OCI-LY7 (cell line): ENCODE measurements at regions not wholly inside any gene's neighbourhood (a gene's known extent, or its start where the extent isn't known, plus 50 kb on each side); places are given as distances from the start of the nearest gene placed in this dataset.

ENCODE experiments used
- EZH2phosphoT487 ChIP-seq: fragments of 200-600 bp; sonication (generic); IDR thresholded peaks from 2 replicates; pipeline ENCODE4 v1.6.1; 2018; ENCODE audit warnings: low read depth, borderline replicate concordance, mild to moderate bottlenecking, mixed run types, antibody characterized with exemption, low read length, moderate library complexity, mixed read lengths
- TF ChIP-seq, protein P1 (sequence below): fragments of 200-600 bp; sonication (generic); conservative IDR thresholded peaks from 2 replicates; pipeline ENCODE4 v1.5.1; 2014; ENCODE audit warnings: mild to moderate bottlenecking, antibody characterized with exemption, low read length, moderate library complexity, mixed read lengths

DNA sequence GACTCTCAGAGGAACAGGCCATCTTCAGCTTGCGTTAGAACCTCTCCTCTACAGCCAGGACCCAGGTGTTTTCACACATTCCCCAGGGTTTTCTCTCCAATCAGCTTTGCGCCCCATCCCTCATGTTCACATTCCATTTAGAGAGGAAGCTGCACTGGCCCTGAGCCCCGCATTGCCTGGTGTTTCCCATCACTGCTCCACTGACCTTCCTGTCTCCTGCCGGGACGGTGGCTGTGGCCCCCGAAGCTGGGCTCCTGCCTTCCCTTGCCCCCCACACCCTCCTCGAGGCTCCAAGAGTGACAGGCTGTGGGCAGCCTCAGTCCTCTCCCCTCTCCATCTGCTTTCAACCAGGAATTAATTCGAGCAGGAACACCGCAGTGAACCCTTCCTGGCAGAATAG lies 357.3 kb downstream of the THBS2 start:
- TF ChIP-seq, protein P1, sequence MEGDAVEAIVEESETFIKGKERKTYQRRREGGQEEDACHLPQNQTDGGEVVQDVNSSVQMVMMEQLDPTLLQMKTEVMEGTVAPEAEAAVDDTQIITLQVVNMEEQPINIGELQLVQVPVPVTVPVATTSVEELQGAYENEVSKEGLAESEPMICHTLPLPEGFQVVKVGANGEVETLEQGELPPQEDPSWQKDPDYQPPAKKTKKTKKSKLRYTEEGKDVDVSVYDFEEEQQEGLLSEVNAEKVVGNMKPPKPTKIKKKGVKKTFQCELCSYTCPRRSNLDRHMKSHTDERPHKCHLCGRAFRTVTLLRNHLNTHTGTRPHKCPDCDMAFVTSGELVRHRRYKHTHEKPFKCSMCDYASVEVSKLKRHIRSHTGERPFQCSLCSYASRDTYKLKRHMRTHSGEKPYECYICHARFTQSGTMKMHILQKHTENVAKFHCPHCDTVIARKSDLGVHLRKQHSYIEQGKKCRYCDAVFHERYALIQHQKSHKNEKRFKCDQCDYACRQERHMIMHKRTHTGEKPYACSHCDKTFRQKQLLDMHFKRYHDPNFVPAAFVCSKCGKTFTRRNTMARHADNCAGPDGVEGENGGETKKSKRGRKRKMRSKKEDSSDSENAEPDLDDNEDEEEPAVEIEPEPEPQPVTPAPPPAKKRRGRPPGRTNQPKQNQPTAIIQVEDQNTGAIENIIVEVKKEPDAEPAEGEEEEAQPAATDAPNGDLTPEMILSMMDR = no peak
- TF ChIP-seq EZH2phosphoT487 = no peak
